Stimulated activated CD4-positive, alpha-beta T cell treated with anti-CD3 and anti-CD28 coated beads, Interleukin-1b, Interleukin-23, amount 100 ng/mL, for 1 hour (primary cell): ENCODE measurements at regions not wholly inside any gene's neighbourhood (a gene's known extent, or its start where the extent isn't known, plus 50 kb on each side); places are given as distances from the start of the nearest gene placed in this dataset.

ENCODE experiments used
- DNase-seq, 2 donors: peaks; one replicate each; pipeline ENCODE4 v3.0.0-alpha.2; 2020; ENCODE audit warnings: low read depth in 2 of 2

DNA sequence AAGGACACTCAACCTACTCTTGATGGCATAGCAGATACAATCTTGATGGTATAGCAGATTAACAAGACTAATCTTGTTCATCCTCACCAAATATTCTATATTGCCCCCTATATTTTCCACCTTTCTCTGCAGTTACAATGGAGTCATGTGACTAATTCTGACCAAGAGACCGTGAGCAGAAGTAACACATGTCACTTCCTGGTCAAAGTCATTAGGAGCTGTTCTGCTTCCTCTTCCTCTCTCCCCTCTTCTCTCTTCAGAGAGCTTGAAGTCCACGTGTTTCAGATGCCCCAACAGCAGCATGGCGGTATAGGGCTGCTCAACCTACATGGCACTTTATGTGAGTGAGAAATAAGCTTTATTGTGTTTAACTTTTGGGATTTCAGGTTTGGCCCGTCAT is 55.3 kb upstream of the ERCC4 start:
- no peak for DNase-seq

DNA sequence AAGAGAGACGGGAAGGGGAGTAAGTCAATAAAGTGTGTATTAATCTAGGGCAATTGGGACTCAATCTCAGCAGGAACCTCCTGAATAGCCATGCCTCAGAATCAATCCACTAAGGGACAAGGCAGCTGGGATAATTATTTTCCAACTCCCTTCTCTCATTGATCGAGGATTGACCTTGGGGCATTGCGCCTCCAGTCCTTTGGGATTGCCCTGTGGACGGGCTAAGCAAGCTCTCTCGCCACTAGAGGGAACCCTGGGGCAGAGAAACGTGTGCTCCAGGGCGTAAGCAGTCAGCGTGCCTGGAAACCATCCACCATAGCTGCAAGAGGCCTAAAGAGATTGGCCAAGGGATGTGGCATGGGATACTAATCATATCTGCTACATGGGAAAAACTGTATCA is 53.9 kb upstream of the ERCC4 start:
- DNase-seq: peak in 1 of 2 donors; percentile 5
